Fibroblast of skin of back (primary cell): ENCODE measurements at regions not wholly inside any gene's neighbourhood (a gene's known extent, or its start where the extent isn't known, plus 50 kb on each side); places are given as distances from the start of the nearest gene placed in this dataset.
"Not testable (repeated sequence)": the region's sequence is repeated elsewhere in the genome, so short reads cannot be mapped to it uniquely, and the experiment has no call there.

Experiments used
- DNase-seq: peaks from one replicate; pipeline ENCODE4 v3.0.0-alpha.2; 2013

GRCh38 chr15:81768773-81769172 is 277.0 kb downstream of the MEX3B start:
- DNase-seq, result no peak

- DNase-seq, result no peak
These were observed 278.9 kb downstream of the MEX3B start for GRCh38 chr15:81766829-81767475.

GRCh38 chr15:81765816-81766215 is 280.0 kb downstream of the MEX3B start:
- DNase-seq, result no peak

DNA sequence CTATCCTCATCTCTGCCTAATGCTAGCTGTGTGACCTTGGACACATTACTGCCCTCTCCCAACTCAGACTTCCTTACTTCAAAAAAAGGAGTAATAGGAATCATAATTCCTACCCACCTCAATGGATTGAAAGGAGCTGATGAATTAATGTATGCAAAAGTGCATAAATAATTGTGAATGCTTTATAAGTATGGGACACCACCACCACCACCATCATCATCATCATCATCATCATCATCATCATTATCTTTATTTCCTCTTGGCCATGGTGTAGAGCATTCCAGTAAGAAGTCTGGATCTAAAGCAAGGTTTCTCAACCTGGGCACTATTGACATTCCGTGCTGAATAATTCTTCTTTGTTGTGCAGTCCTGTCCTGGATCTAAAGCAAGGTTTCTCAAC is 282.5 kb downstream of the MEX3B start:
- no peak for DNase-seq

- DNase-seq, result no peak
These were observed 285.1 kb downstream of the MEX3B start for GRCh38 chr15:81760686-81761085.

DNA sequence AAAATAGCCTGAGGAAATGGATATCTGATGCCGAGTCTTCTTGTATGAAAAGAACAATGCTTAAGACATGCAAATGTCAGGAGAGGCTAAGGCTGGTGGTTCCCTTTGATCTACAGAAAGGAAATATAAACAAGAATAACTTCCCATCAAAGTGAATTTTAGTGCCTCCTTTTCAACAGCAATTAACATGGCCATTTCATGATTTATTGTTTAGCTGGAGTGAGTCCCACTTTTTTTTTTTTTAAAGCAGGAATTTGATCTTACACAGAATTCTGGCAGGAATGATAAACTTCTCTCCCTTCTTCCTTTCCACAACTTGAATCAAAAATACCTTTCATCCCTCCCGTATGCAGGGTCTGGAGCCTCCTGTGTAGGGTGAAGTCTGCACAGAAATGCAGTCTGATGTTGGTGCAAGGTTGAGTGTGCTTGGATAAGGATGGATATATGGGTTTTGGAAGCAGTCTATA is 287.0 kb downstream of the MEX3B start:
- no peak for DNase-seq

DNA sequence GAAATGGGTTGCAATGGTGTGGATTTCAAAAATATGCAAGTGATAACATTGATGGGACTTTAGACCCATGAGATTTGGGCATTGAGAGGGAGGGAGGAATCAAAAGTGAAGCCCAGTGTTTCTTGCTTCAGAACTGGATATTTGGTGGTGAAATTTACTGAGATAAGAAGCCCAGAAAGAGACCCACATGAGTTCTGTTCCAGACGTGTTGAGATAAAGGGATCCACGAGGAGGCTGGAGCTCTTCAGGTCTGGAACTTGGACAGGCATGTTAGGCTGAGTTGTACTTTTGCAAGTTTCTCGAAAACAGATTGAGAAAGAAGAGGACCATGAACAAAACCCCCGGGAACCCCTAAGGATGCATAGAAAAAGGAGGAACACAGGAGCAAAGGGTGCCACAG is 290.2 kb downstream of the MEX3B start:
- no peak for DNase-seq

DNA sequence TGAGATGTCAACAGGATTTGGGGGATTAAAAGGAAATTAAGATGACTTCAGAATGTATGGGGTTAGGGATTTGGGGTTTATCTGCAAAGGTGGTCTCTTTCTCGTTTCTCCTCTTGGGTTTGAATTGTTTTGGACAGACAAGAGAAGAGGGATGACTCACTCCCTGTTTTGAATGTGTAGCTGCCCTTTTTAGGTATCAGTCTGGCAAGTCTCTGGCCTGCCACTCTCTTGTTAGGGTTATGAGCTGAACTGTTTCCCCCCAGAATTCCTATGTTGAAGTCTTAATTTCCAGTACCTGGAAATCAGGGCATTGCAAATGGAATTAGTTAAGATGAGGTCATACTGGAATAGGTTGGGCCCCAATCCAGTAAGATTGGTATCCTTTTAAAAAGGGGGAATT is 291.7 kb downstream of the MEX3B start:
- DNase-seq, result peak; percentile 39

- DNase-seq, result peak; percentile 43
These were observed 292.8 kb downstream of the MEX3B start for GRCh38 chr15:81752974-81753373.

- peak; percentile 74 for DNase-seq
These were observed 293.3 kb downstream of the MEX3B start for GRCh38 chr15:81752546-81752942.

GRCh38 chr15:81751816-81752545 is 293.8 kb downstream of the MEX3B start:
- DNase-seq, result no peak

DNA sequence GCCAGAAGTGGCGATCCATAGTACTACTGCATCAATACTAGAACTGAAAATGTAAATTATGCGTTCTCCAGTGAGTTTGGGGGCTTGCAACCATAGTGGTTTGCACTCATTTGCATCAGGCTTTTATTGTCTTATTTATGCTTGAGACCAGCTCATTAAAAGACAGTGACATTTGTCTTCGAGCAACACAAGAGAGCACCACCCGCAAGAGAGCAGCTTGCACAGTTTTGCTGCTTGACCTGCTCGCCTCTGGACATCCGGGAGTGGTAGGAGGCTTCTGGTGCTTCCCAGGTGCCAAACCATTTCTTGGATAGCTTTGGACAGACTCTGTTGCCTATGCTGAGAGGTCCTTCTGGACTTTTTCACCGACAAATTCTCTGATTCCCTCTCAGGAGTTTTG is 294.6 kb downstream of the MEX3B start:
- no peak for DNase-seq

GRCh38 chr15:81749716-81750375 is 296.0 kb downstream of the MEX3B start:
- DNase-seq, result no peak

- no peak for DNase-seq
These were observed 298.3 kb downstream of the MEX3B start for GRCh38 chr15:81747482-81747881.

- no peak for DNase-seq
These were observed 298.8 kb downstream of the MEX3B start for GRCh38 chr15:81747026-81747425.

DNA sequence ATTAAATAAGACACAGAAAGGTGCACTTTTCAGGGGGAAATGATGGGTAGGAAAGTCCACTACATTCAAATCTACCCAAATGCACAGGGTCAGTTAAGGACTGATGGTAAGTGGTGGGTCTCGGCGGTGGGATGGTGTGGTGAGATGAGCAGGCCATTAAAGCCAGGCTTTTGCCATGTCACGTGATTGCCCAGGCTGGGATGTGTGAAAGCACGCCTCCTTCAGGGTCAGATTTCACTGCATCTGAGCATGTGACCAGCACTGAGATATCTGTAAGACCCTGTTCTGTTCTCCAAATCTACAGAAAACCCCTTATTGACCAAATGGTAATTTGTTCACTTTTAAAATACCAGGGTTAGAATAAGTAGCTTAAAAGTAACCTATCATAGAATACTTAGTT is 301.5 kb downstream of the MEX3B start:
- no peak for DNase-seq

DNA sequence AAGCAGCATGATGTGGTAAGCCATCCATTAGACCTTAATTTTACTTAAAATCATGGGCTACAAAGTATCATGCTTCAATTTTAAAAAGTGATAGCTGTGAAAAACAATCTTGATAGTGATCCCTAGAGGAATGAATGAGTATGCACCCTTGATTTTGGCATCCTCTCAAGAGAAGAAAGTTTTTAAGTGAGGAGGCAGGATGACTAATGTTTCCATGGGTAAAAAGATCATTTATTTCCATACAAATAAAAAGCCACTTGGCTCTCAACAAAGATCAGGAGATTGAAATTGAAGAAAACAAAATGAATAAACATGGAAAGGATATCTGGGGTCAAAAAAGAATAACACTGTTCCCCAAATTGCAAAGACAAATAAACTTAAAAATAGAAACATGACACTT is 305.4 kb downstream of the MEX3B start:
- peak; percentile 71 for DNase-seq

GRCh38 chr15:81729340-81729739 is 316.5 kb downstream of the MEX3B start:
- no peak for DNase-seq

- DNase-seq, result peak; percentile 15
These were observed 317.1 kb downstream of the MEX3B start for GRCh38 chr15:81728726-81729125.

DNA sequence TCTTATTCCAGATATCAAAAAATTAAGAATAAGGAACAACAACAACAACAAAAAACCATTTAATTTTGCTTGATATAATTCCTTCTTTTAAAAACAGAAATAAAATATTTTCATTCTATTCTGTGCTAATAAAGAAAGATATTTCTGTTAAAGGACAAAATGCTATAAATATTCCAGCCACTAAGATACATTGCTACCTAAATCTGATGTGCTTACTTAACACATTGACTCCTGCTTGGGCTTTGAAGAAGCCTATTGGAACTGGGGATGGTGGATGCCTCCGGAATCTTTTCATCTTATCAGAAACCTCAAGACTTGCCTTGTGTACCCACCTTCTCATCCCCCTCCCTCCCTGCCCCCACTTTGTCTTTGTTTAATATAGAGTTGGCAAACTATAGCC is 320.2 kb downstream of the MEX3B start:
- no peak for DNase-seq

- DNase-seq, result peak; percentile 12
These were observed 321.3 kb downstream of the MEX3B start for GRCh38 chr15:81724536-81724935.

- no peak for DNase-seq
These were observed 322.1 kb downstream of the MEX3B start for GRCh38 chr15:81723701-81724100.

DNA sequence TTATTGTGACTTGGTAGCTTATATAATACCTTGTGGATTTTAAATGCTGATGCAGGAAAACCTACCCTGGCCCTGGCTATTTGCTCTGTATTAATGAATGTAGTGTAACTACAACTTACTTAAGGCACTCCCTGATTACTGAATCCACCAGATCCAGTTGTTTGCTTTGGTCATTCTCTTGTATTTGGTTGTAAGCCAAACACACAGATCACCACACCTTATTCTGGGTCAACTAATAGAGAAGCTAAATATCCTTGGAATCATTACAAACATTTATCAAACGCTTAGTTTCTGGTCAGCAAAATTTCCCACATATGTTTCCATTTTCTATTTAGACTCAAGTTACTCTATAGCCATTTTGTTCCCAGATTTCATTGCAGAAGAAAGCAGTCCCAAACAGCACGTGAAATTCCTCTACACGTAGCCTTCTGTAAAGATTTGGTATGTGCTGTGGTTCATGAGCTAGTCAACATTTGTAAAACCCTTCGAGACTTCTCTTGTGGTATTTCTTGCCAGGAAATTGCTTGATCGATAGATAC is 322.6 kb downstream of the MEX3B start:
- DNase-seq, result no peak

- DNase-seq, result not testable (repeated sequence)
These were observed 329.4 kb downstream of the MEX3B start for GRCh38 chr15:81716468-81716867.
